ENCODE measurements at regions not wholly inside any gene's neighbourhood (a gene's known extent, or its start where the extent isn't known, plus 50 kb on each side); places are given as distances from the start of the nearest gene placed in this dataset.

- no peaks in the 10 kb centered on the region for H3K36me3 ChIP-seq (ENCODE audit: control insufficient read depth, insufficient read depth, low read length)
- in situ Hi-C loops (cut with MboI) (no loop called here), intact Hi-C loops (cut with micrococcal nuclease) (no loop called here)
- no peaks in the 10 kb centered on the region for H3K4me1 ChIP-seq (replicated peaks in 1 of 2; ENCODE audit: control insufficient read depth in 2 of 2, insufficient read depth in 2 of 2, low read length in 2 of 2)
- H3K9ac ChIP-seq (ENCODE audit: insufficient read depth in 1 of 2, low read depth in 2 of 2, low read length in 2 of 2) = no peak overlapping the region
- peak; percentile 87 for TF ChIP-seq CHD7 (IDR thresholded peaks at IDR 0.05; ENCODE audit: low read depth, low read length)
- TF ChIP-seq ILF3 (IDR thresholded peaks at IDR 0.05; ENCODE audit: borderline replicate concordance) = no peak
- TF ChIP-seq GTF2A2 (tag; IDR thresholded peaks at IDR 0.05) = no peak
- TF ChIP-seq JUN (IDR thresholded peaks at IDR 0.05; ENCODE audit: borderline replicate concordance, low read depth, low read length) = no peak
- TF ChIP-seq JUN (CRISPR knock-in tag; IDR thresholded peaks at IDR 0.05; ENCODE audit: borderline replicate concordance) = no peak
- no peak overlapping the region for H3K4me2 ChIP-seq (ENCODE audit: insufficient read depth, low read length)
- no peak overlapping the region for H2AFZ ChIP-seq (ENCODE audit: low read depth, low read length)
- no peak for DNase-seq (ENCODE audit: extremely low read depth in 1 of 4, low spot score in 3 of 4)
- no TSS peak for BruUV-seq (replicated peaks)
- peaks cover 6 to 48% of the 10 kb centered on the region in 2 experiments; a peak in 3 of 5 replicates for H3K27me3 ChIP-seq (ENCODE audit: control insufficient read depth in 2 of 2, insufficient read depth in 2 of 2, low read length in 2 of 2)
- ChIA-PET POLR2A (no interaction called here), CTCF (ENCODE audit: low intra/inter-chr PET ratio) (no interaction called here)
- no peaks in the 10 kb centered on the region for H3K9me3 ChIP-seq (replicated peaks; ENCODE audit: control insufficient read depth, insufficient read depth, low read depth, low read length)
- ATAC-seq = no peak
- WGBS (ENCODE audit: insufficient coverage, low coverage, missing lambda C conversion rate) = 1% methylated on average over 22 of the region's 23 CpGs
- no peaks in the 10 kb centered on the region for H3K79me2 ChIP-seq (ENCODE audit: control insufficient read depth, insufficient read depth, low read length)
- H3K27ac ChIP-seq (ENCODE audit: extremely low read depth, low read depth, low read length) = no peak overlapping the region
- H3K9me1 ChIP-seq (ENCODE audit: control insufficient read depth, insufficient read depth, low read length) = no peaks in the 10 kb centered on the region
- no peaks in the 10 kb centered on the region; the same call in 1 of the 2 replicates for H4K20me1 ChIP-seq (replicated peaks; ENCODE audit: control insufficient read depth, insufficient read depth, low read length)
- no peak overlapping the region for H3K4me3 ChIP-seq
- FAIRE-seq = no peak
These were observed 256.4 kb upstream of the IRX1 start for GRCh38 chr5:3339092-3339797.
